ENCODE measurements at regions not wholly inside any gene's neighbourhood (a gene's known extent, or its start where the extent isn't known, plus 50 kb on each side); places are given as distances from the start of the nearest gene placed in this dataset.

- no peak overlapping the region for H3K27ac ChIP-seq (ENCODE audit: low read depth, low read length, poor library complexity, severe bottlenecking)
- no peak for TF ChIP-seq CTCF (conservative IDR thresholded peaks at IDR 0.05; ENCODE audit: low read depth, low read length)
- no peak for TF ChIP-seq EZH2 (IDR thresholded peaks at IDR 0.05; ENCODE audit: borderline replicate concordance, low read depth, low read length, poor library complexity, severe bottlenecking)
- H3K4me3 ChIP-seq (ENCODE audit: low read depth, low read length, poor library complexity, severe bottlenecking), result no peak overlapping the region
- POLR2A ChIA-PET (ENCODE audit: low non-redundant PET), result no interaction called here
- no peaks in the 10 kb centered on the region for H3K9me3 ChIP-seq (ENCODE audit: low read depth, low read length, poor library complexity, severe bottlenecking)
- no TSS peak for BruUV-seq (replicated peaks)
- H3K4me1 ChIP-seq (ENCODE audit: insufficient read depth, low read length, poor library complexity, severe bottlenecking), result no peaks in the 10 kb centered on the region
- intact Hi-C loops (cut with micrococcal nuclease; ENCODE audit: unreplicated experiment), result no loop called here
- no peaks in the 10 kb centered on the region for H3K27me3 ChIP-seq (replicated peaks; ENCODE audit: insufficient read depth, low read depth, low read length, poor library complexity)
- CTCF ChIA-PET, result no interaction called here
- no peaks in the 10 kb centered on the region for H3K36me3 ChIP-seq (ENCODE audit: insufficient read depth, low read length, poor library complexity, severe bottlenecking)
- no peak for DNase-seq (ENCODE audit: low spot score)
Measured at GRCh38 chr10:78337646-78338391, 304.2 kb downstream of the RPS24 start.

- Histone ChIP-seq H3K27me3 (replicated peaks; ENCODE audit: insufficient read depth, low read depth, low read length, poor library complexity) (no peaks in the 10 kb centered on the region), H3K36me3 (ENCODE audit: insufficient read depth, low read length, poor library complexity, severe bottlenecking) (no peaks in the 10 kb centered on the region), H3K9me3 (ENCODE audit: low read depth, low read length, poor library complexity, severe bottlenecking) (no peaks in the 10 kb centered on the region), H3K4me1 (ENCODE audit: insufficient read depth, low read length, poor library complexity, severe bottlenecking) (no peaks in the 10 kb centered on the region), H3K27ac (ENCODE audit: low read depth, low read length, poor library complexity, severe bottlenecking) (no peak overlapping the region), H3K4me3 (ENCODE audit: low read depth, low read length, poor library complexity, severe bottlenecking) (no peak overlapping the region)
- POLR2A ChIA-PET (ENCODE audit: low non-redundant PET), result no interaction called here
- CTCF ChIA-PET, result no interaction called here
- no peak for DNase-seq (ENCODE audit: low spot score)
- no TSS peak for BruUV-seq (replicated peaks)
- intact Hi-C loops (cut with micrococcal nuclease; ENCODE audit: unreplicated experiment), result no loop called here
- TF ChIP-seq EZH2 (IDR thresholded peaks at IDR 0.05; ENCODE audit: borderline replicate concordance, low read depth, low read length, poor library complexity, severe bottlenecking) (no peak), CTCF (conservative IDR thresholded peaks at IDR 0.05; ENCODE audit: low read depth, low read length) (no peak)
Measured at GRCh38 chr10:78338717-78339116, 305.1 kb downstream of the RPS24 start.

GRCh38 chr10:78339251-78339650, 305.6 kb downstream of the RPS24 start:
- no peak overlapping the region for H3K27ac ChIP-seq (ENCODE audit: low read depth, low read length, poor library complexity, severe bottlenecking)
- CTCF ChIA-PET, result no interaction called here
- H3K9me3 ChIP-seq (ENCODE audit: low read depth, low read length, poor library complexity, severe bottlenecking), result no peaks in the 10 kb centered on the region
- H3K27me3 ChIP-seq (replicated peaks; ENCODE audit: insufficient read depth, low read depth, low read length, poor library complexity), result no peaks in the 10 kb centered on the region
- H3K36me3 ChIP-seq (ENCODE audit: insufficient read depth, low read length, poor library complexity, severe bottlenecking), result no peaks in the 10 kb centered on the region
- intact Hi-C loops (cut with micrococcal nuclease; ENCODE audit: unreplicated experiment), result no loop called here
- DNase-seq (ENCODE audit: low spot score), result no peak
- POLR2A ChIA-PET (ENCODE audit: low non-redundant PET), result no interaction called here
- no TSS peak for BruUV-seq (replicated peaks)
- no peak overlapping the region for H3K4me3 ChIP-seq (ENCODE audit: low read depth, low read length, poor library complexity, severe bottlenecking)
- no peak for TF ChIP-seq CTCF (conservative IDR thresholded peaks at IDR 0.05; ENCODE audit: low read depth, low read length)
- TF ChIP-seq EZH2 (IDR thresholded peaks at IDR 0.05; ENCODE audit: borderline replicate concordance, low read depth, low read length, poor library complexity, severe bottlenecking), result no peak
- no peaks in the 10 kb centered on the region for H3K4me1 ChIP-seq (ENCODE audit: insufficient read depth, low read length, poor library complexity, severe bottlenecking)
